ENCODE measurements at regions not wholly inside any gene's neighbourhood (a gene's known extent, or its start where the extent isn't known, plus 50 kb on each side); places are given as distances from the start of the nearest gene placed in this dataset.
A peak's percentile ranks its signal among the peaks of the same experiment; 100 is the strongest.
"Not testable (repeated sequence)": the region's sequence is repeated elsewhere in the genome, so short reads cannot be mapped to it uniquely, and the experiment has no call there.

DNA sequence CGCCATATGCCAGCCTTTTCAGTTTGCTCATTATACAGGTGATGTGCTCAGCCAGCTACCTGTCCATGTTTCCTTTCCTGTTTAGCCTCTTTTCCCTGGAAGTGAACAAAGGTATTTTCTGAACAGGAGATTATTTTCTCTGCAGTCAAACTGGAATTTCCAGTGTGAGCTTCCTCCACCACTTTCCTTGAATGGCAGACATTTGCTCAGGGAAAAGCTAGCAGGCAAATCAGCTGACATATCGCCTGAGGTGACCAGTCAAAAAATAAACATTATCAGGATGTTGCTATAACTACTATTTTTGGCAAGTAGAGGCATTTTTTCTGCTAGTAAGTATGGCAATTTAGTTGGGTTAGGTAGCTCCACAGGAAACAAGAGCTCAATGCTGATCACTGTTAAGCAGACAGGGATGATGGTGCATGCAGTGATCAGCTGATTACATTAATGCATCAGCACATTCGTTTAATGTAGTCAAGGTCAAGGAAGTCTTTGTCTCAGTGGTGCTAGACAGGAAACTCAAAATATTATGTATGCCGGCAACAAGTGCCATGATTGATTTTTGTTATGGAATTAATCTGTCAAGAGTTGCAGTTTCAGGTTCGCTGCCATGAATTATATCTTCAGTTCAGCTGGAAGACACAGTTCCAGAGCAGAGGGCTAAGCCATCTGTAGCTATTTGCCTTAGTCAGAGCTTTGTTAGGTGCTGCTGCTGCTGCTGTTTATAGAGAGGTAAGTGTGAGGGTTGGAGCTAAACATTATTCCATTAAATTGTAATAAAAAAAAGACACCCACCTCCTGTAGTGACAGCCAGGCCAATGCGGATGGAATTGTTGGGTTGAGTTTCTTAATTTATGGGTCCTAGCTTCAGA is 179.7 kb upstream of the ST6GALNAC5 start:
- peak; percentile 19 for DNase-seq (ENCODE audit: low spot score)

DNA sequence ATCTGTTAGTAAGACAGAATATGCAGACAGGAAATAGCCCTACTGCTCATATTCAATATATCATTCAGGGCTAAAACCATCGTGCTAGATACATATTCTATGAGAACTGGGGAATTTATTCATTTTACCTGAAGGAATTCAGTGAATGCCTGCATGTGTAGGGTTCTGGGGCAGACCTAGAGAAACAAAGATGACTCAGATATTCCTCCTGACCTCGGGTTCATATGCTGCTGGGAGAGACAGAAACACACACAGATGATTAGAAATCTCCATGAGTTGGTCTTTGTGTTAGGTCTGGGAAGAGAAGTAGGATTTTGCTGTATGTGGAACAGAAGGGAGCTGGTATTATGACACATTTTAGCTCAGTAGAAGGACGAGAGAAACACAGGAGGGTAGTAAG is 176.5 kb upstream of the ST6GALNAC5 start:
- DNase-seq (ENCODE audit: low spot score) = no peak

DNA sequence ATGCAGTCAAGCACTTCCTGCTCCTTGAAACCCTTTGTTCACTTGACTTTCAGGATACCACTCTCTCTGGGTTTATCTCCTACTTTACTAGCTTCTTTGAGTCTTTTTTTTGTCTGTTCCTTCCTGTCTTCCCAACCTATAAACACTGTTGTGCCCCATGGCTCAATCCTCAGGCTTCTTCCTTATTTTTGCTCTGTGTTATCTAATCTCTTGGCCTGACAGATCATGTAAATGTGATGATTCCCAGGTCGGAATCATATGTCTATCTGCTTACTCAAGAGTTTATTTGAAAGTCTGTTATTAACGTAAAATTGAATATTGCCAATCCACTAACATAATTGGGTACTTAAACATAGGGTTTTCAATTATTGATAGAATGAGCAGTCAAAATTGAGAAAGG is 171.7 kb upstream of the ST6GALNAC5 start:
- no peak for DNase-seq (ENCODE audit: low spot score)

DNA sequence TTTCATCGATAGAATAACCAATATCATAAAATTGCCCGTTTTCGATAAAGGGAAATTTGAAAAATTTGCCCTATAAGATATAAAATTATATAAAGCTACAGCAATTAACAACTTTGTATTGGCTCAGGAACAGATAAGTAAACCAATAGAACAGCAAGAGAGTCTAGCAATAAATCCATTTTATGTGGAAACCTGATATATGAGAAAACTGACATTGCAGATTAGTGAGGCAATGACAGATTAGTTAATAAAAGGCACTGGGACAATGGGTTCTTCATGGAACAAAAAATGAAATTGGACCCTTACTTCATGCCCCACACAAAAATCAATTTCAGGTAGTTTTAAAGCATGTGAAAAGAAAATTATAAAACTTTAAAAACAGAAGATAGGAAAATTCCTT is 169.9 kb upstream of the ST6GALNAC5 start:
- DNase-seq (ENCODE audit: low spot score) = no peak

- not testable (repeated sequence) for DNase-seq (ENCODE audit: low spot score)
Observed at GRCh38 chr1:76699646-76700045, 167.6 kb upstream of the ST6GALNAC5 start.

- DNase-seq (ENCODE audit: low spot score) = not testable (repeated sequence)
Observed at GRCh38 chr1:76700200-76700599, 167.1 kb upstream of the ST6GALNAC5 start.

GRCh38 chr1:76705560-76705959 is 161.7 kb upstream of the ST6GALNAC5 start:
- no peak for DNase-seq (ENCODE audit: low spot score)

DNA sequence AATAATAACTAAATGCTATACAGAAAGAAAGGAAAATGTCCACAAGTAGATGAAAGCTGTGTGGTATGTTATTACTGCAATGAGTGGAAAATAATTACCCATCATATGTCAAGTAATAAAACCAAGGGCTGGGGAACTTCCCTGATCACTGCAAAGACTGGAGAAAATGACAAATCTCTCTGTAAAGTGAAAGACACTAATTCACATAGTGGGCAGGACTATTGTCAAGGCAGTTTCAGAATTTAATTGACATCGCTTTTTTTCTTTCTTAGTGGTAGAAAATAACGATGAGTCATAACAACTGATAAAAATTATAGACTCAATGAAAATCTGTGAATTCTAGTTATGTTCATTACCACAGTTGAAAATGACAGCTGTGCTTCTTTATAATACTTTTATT is 153.7 kb upstream of the ST6GALNAC5 start:
- no peak for DNase-seq (ENCODE audit: low spot score)

DNA sequence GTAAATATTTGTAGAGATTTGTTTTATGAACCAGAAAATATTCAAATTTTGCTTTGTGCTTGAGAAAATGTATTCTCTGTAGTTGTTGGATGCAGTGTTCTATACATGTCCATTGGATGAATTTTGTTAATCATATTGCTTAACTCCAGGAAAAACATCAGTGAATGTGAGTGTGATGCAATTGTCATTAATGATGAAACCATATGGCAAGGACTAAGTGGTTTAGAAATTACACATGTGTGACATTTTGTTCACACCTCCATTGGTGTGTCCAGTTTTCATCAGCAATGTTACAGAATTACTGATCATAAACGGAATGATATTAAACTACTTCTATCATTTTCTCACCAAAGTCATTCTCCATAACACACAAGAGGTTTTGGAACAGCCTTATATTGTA is 151.8 kb upstream of the ST6GALNAC5 start:
- DNase-seq (ENCODE audit: low spot score) = no peak

DNA sequence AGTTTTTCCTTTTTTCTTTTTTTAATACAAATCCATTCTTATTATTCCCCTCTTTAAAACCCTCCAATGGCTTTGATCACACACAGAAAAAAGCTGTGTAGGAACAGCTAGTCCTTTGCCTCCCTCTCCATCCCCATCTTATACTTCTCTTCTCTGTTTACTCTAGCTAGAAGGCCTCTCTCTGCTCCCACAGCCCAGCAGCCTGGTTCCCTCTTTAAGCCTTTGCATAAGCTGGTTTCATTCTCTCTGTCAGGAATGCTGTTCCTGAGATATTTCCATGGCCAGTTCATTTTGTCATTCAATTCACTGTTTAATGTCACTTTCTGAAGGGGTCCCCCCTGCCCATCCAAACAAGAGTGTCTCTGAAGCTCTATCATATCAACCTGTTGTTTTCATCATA is 143.3 kb upstream of the ST6GALNAC5 start:
- DNase-seq (ENCODE audit: low spot score) = no peak

GRCh38 chr1:76724816-76725215 is 142.5 kb upstream of the ST6GALNAC5 start:
- no peak for DNase-seq (ENCODE audit: low spot score)

DNA sequence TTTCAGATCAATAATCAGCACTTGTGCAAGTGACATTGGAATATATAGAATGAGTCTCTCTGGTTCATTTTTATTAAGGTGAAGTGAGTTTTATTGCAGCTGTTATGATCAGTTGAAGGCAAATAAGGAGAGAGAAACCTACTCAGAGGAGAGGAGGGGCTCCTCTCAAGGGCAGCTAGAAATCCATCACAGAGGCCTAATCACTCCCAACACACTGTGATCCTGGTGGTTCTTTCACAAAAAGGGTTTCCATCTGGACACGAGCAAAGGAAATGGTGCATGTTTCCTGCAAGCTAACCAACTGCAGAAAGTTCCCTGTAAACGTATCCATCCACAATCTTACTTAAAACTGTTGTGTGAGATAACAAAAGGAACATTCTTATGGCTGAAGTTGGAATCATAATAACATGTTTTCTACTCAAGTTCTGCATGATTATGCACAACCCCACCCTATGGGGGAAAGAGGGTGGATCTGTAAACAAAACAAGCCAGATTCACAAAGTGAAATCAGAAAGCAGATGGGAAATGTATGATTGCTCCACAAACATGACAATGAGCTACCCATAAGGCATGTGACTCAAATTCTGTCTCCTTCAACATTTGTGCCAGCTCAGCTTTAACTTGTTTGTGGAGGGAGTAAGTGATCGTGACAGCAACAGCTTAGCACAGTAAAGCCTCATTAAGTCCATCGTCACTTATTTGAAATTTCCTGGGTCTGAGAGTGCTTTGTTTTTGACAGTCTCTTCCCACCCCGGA is 141.2 kb upstream of the ST6GALNAC5 start:
- no peak for DNase-seq (ENCODE audit: low spot score)

DNA sequence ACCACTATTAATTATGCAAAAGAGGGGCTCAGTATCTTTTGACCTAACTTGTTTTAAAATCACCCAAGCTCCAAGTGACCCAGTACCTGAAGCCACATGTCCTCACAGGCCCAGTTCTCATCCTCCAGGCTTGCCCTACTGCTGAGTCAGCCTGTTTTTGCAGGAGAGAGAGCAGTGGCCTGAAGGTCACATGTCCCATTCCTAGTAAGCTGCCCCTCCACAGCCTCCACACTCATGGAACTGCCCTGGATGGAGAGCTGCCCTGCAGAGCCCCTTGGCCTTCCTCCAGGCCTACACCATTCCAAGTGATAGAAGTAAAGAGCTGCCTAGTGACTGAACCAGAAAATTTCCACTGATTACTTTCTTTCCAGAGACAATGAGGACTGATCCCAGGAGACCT is 139.8 kb upstream of the ST6GALNAC5 start:
- DNase-seq (ENCODE audit: low spot score) = no peak

- DNase-seq (ENCODE audit: low spot score) = no peak
Observed at GRCh38 chr1:76729142-76729541, 138.1 kb upstream of the ST6GALNAC5 start.

- DNase-seq (ENCODE audit: low spot score) = no peak
Observed at GRCh38 chr1:76730027-76730426, 137.3 kb upstream of the ST6GALNAC5 start.

DNA sequence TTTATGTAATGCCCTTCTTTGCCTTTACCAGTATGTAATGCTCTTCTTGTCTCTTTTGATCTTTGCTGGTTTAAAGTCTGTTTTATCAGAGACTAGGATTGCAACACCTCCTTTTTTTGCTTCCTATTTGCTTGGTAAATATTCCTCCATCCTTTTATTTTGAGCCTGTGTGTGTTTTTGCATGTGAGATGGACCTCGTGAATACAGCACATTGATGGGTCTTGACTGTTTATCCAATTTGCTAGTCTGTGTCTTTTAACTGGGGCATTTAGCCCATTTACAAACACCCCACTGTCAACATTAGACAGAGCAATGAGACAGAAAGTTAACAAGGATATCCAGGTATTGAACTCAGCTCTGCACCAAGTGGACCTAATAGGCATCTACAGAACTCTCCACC is 128.9 kb upstream of the ST6GALNAC5 start:
- not testable (repeated sequence) for DNase-seq (ENCODE audit: low spot score)

- DNase-seq (ENCODE audit: low spot score) = not testable (repeated sequence)
Observed at GRCh38 chr1:76740956-76741355, 126.3 kb upstream of the ST6GALNAC5 start.

- DNase-seq (ENCODE audit: low spot score) = no peak
Observed at GRCh38 chr1:76744989-76745388, 122.3 kb upstream of the ST6GALNAC5 start.

GRCh38 chr1:76746206-76746605 is 121.1 kb upstream of the ST6GALNAC5 start:
- DNase-seq (ENCODE audit: low spot score) = no peak

DNA sequence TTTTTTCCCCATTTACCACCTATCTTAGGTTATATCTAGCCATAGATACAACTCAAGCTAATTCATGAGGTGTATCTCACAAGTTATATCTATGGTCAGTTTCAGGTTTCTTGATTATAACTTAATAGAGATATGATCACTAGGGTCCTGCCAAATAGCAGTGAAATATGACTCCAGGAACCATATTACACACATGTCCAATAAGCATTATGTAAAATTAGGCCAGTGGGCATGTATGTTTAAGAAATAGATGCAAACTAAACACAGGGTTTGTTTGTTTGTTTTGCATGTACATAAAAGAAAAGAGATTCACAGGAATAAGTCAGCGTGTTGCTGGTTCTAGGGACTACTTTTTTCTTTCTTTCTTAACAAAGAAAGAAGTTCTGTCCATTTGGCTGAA is 112.5 kb upstream of the ST6GALNAC5 start:
- DNase-seq (ENCODE audit: low spot score) = no peak

- DNase-seq (ENCODE audit: low spot score) = no peak
Observed at GRCh38 chr1:76759171-76759860, 108.0 kb upstream of the ST6GALNAC5 start.

GRCh38 chr1:76759950-76760349 is 107.3 kb upstream of the ST6GALNAC5 start:
- no peak for DNase-seq (ENCODE audit: low spot score)

GRCh38 chr1:76763738-76764137 is 103.5 kb upstream of the ST6GALNAC5 start:
- DNase-seq (ENCODE audit: low spot score) = no peak
